GM12878 (cell line): ENCODE measurements at regions not wholly inside any gene's neighbourhood (a gene's known extent, or its start where the extent isn't known, plus 50 kb on each side); places are given as distances from the start of the nearest gene placed in this dataset.

ENCODE experiments used
- ATAC-seq: fragments of 200-7000 bp; cut with Tn5 transposase; 3 replicates; pipeline ENCODE4 v1.9.1; 2020; ENCODE audit warnings: mild to moderate bottlenecking, moderate library complexity
- BruUV-seq: library from RNA; stranded (reverse); fragments of 400-500 nt; replicated peaks from 2 replicates; lab custom pipeline; 2021; lab: Mats Ljungman, UMichigan
- CTCF ChIA-PET: fragments of 300-600 bp; sonication (Branson Sonifier 250); formaldehyde crosslinking; extraction: SDS; loops from one replicate; lab custom pipeline; 2021; ENCODE audit warnings: inconsistent platforms; lab: Yijun Ruan, JAX
- POLR2A ChIA-PET: fragments of 350-600 bp; formaldehyde crosslinking; extraction: SDS; loops from one replicate; lab custom pipeline; 2021; ENCODE audit warnings: inconsistent platforms; lab: Charles Lee
- RAD21 ChIA-PET: fragments of 300-600 bp; sonication (Branson Sonifier 250); formaldehyde crosslinking; loops from one replicate; lab custom pipeline; 2023; ENCODE audit warnings: antibody characterized with exemption; ENCODE audit not compliant: unreplicated experiment; lab: Charles Lee
- SMC1A ChIA-PET: fragments of 300-600 bp; sonication (Branson Sonifier 250); formaldehyde crosslinking; loops from one replicate; lab custom pipeline; 2023; ENCODE audit not compliant: unreplicated experiment, uncharacterized antibody; lab: Charles Lee
- DNase-seq: peaks from one replicate; pipeline ENCODE4 v3.0.0-alpha.2; 2011; ENCODE audit warnings: low read depth, low spot score
- FAIRE-seq: peaks from 3 replicates; lab custom pipeline; 2011; peaks lifted over from hg19 to GRCh38; lab: Jason Lieb, UNC
- H2AFZ ChIP-seq: 2 replicates; pipeline ENCODE4 v1.6.0; 2011; ENCODE audit warnings: low read depth, low read length, control low read depth; ENCODE audit not compliant: control insufficient read depth
- H3K27ac ChIP-seq: 2 replicates; pipeline ENCODE4 v1.5.1; 2011; ENCODE audit warnings: control low read depth; ENCODE audit not compliant: control insufficient read depth, insufficient read depth
- H3K27me3 ChIP-seq, 2 experiments: replicated peaks in 1 of 2; 2 replicates each; pipeline versions ENCODE4 v1.6.0 to v1.6.1; 2011; ENCODE audit warnings: low read length in 1 of 2; ENCODE audit not compliant: control insufficient read depth in 2 of 2, insufficient read depth in 2 of 2
- H3K36me3 ChIP-seq, 2 experiments: 2 replicates each; pipeline ENCODE4 v1.5.1; 2011; ENCODE audit warnings: low read length in 1 of 2; ENCODE audit not compliant: control insufficient read depth in 2 of 2, insufficient read depth in 2 of 2
- H3K4me1 ChIP-seq: 2 replicates; pipeline ENCODE4 v1.6.1; 2011; ENCODE audit warnings: mild to moderate bottlenecking, low read length, moderate library complexity, mixed read lengths; ENCODE audit not compliant: control insufficient read depth, insufficient read depth
- H3K4me2 ChIP-seq: 2 replicates; pipeline ENCODE4 v1.6.0; 2011; ENCODE audit warnings: control low read depth; ENCODE audit not compliant: control insufficient read depth, insufficient read depth
- H3K4me3 ChIP-seq: fragments of 200-600 bp; sonication (generic); 2 replicates; pipeline ENCODE4 v1.5.1; 2016
- H3K79me2 ChIP-seq: 2 replicates; pipeline ENCODE4 v1.6.0; 2011; ENCODE audit warnings: low read length; ENCODE audit not compliant: control insufficient read depth, insufficient read depth
- H3K9ac ChIP-seq: 2 replicates; pipeline ENCODE4 v1.8.0; 2011; ENCODE audit warnings: low read length, control low read depth, mixed read lengths; ENCODE audit not compliant: control insufficient read depth, insufficient read depth
- H3K9me3 ChIP-seq: replicated peaks from 3 replicates; pipeline ENCODE4 v1.5.1; 2011; ENCODE audit warnings: mild to moderate bottlenecking, low read length; ENCODE audit not compliant: control insufficient read depth, insufficient read depth
- H4K20me1 ChIP-seq: 2 replicates; pipeline ENCODE4 v1.6.0; 2011; ENCODE audit not compliant: control insufficient read depth, insufficient read depth
- MTA2 ChIP-seq: fragments of 450-650 bp; IDR thresholded peaks from 2 replicates; pipeline ENCODE4 v1.6.1; 2016; ENCODE audit warnings: low read depth, mild to moderate bottlenecking, moderate library complexity
- REST ChIP-seq: IDR thresholded peaks from 2 replicates; pipeline ENCODE4 v1.6.1; 2012; ENCODE audit warnings: mild to moderate bottlenecking, low read depth, low read length
- ZNF622 ChIP-seq: fragments of 450-650 bp; IDR thresholded peaks from 2 replicates; pipeline ENCODE4 v1.6.1; 2017; ENCODE audit warnings: mild to moderate bottlenecking, inconsistent platforms
- WGBS: methylation state at CpG from one replicate; pipeline ENCODE4 v1.1.6; 2016; ENCODE audit warnings: low lambda C conversion rate; ENCODE audit not compliant: insufficient replicate concordance, insufficient coverage; ENCODE audit errors: missing lambda C conversion rate; 5-methylcytosine and 5-hydroxymethylcytosine counted together
- in situ Hi-C: fragments of 300-500 bp; cut with MboI; formaldehyde crosslinking; loops from 9 replicates; pipeline ENCODE4 v1.14.3; 2018; ENCODE audit warnings: mixed read lengths
- intact Hi-C: fragments of 100-400 bp; cut with micrococcal nuclease; formaldehyde crosslinking; loops from one replicate; pipeline ENCODE4 v1.14.2; 2022; ENCODE audit not compliant: unreplicated experiment

GRCh38 chr18:75904416-75904815 is 476.9 kb upstream of the SMIM21 start:
- no peak overlapping the region for H3K4me3 ChIP-seq
- H3K4me1 ChIP-seq, result no peaks in the 10 kb centered on the region
- SMC1A ChIA-PET, result no interaction called here
- no peak for TF ChIP-seq MTA2
- intact Hi-C loops, result no loop called here
- no peaks in the 10 kb centered on the region for H3K9me3 ChIP-seq
- in situ Hi-C loops, result no loop called here
- FAIRE-seq (no peak), DNase-seq (no peak), ATAC-seq (no peak)
- H3K27me3 ChIP-seq, result no peaks in the 10 kb centered on the region
- POLR2A ChIA-PET, result no interaction called here
- no peak overlapping the region for H3K9ac ChIP-seq
- H3K4me2 ChIP-seq, result no peak overlapping the region
- RAD21 ChIA-PET, result no interaction called here
- no peaks in the 10 kb centered on the region for H4K20me1 ChIP-seq
- no peaks in the 10 kb centered on the region for H3K36me3 ChIP-seq
- 73% methylated on average over 15 of the region's 15 CpGs for WGBS
- no peak overlapping the region for H3K27ac ChIP-seq
- no TSS peak for BruUV-seq
- H2AFZ ChIP-seq, result no peak overlapping the region
- H3K79me2 ChIP-seq, result no peaks in the 10 kb centered on the region
- CTCF ChIA-PET, result no interaction called here

- DNase-seq (no peak), ATAC-seq (no peak), FAIRE-seq (no peak)
- ChIA-PET RAD21 (no interaction called here), CTCF (no interaction called here), SMC1A (no interaction called here), POLR2A (no interaction called here)
- Histone ChIP-seq H4K20me1 (no peaks in the 10 kb centered on the region), H3K9me3 (no peaks in the 10 kb centered on the region), H3K4me2 (no peak overlapping the region), H3K79me2 (no peaks in the 10 kb centered on the region), H3K9ac (no peak overlapping the region), H3K4me3 (no peak overlapping the region), H3K27ac (no peak overlapping the region), H3K4me1 (no peaks in the 10 kb centered on the region), H2AFZ (no peak overlapping the region), H3K27me3 (no peaks in the 10 kb centered on the region), H3K36me3 (no peaks in the 10 kb centered on the region)
- in situ Hi-C loops (no loop called here), intact Hi-C loops (no loop called here)
- TF ChIP-seq REST (no peak), ZNF622 (no peak)
- 23% methylated on average over 4 of the region's 4 CpGs for WGBS
- BruUV-seq, result no TSS peak
These were observed 471.1 kb upstream of the SMIM21 start for GRCh38 chr18:75898651-75899050.
